HG03064 (cell line): ENCODE measurements at regions not wholly inside any gene's neighbourhood (a gene's known extent, or its start where the extent isn't known, plus 50 kb on each side); places are given as distances from the start of the nearest gene placed in this dataset.

Source experiments
- ATAC-seq: cut with Tn5 transposase; IDR thresholded peaks from one replicate; pipeline ENCODE4 v1.9.1; 2021; ENCODE audit warnings: low read depth; ENCODE audit not compliant: unreplicated experiment

DNA sequence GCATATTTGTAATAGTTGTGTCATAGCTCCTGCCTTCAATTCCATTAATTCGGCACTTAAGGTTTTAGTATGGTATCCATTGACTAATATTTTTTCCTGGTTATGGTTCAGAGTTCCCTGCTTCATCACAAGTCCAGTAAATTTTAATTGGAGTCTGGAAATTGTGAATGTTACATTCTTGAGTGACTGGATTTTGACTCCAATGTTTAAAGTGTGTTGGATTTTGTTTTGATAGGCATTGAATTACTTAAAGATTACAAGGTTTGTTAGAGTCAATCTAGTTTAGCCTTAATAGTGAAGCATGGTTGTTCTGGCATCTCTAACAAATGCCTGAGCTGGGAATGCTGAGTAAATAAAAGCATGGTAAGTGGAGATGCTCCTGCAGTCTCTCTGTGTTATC is 326.6 kb upstream of the IGFBP3 start:
- ATAC-seq: no peak

DNA sequence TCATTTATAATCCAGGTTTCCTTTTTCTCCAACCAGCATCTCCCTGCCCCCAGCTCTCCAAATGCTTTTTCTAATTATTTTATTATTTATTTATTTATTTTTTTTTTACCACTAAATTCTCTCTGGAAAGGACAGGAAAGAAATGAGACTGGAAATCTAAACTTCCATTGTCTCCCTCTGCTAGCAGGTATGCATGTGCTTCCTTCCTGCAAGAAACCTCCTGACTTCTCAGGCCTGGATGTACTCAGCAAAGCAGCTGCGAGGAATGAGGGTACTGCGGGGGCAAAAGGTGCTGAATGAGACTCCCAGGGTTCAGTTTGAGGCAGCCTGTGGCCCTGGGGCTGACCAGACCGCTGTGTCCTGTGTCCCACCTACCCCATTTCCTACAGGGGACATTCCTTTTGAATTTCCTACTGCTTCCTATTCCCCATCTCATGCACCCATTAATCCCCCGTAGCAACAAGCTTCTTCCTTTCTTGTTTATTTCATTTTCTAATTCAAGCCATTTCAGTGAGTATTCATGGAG is 324.6 kb upstream of the IGFBP3 start:
- no peak for ATAC-seq

DNA sequence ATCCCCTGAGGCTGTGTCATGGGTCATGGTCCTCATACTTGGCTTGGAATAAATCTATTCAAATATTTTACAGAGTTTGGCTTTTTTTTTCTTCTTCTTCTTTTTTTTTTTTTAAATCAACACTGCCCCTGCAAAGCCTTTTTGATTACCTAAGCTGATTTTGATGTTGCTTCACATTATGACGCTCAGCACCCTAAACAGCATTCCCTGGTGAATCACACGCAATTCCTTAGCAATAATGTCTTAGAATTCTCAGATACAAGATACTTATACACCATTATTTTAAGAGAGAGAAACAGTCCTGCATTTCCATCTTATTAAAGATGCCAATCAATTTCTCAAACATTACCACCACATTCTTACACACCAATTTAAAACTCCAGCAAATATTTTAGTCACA is 323.7 kb upstream of the IGFBP3 start:
- ATAC-seq: no peak

DNA sequence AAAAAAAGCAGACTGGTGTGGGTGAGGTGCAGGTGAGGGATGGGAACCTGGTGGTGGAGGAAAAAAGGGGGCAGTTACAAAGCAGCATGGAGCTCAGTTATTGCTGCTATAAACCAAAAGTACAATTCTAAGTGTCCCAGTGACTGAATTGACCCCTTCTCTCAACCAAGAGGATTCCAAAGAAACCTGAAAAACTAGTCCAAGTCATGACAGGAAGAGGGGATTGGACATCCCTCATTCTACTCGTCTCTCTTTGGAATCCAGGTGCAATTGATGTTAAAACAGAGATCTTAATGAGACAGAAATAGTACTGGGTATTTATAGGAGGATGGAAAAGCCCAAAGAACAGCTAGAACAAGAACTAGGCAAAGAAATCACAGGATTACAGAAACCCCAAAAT is 322.3 kb upstream of the IGFBP3 start:
- no peak for ATAC-seq

DNA sequence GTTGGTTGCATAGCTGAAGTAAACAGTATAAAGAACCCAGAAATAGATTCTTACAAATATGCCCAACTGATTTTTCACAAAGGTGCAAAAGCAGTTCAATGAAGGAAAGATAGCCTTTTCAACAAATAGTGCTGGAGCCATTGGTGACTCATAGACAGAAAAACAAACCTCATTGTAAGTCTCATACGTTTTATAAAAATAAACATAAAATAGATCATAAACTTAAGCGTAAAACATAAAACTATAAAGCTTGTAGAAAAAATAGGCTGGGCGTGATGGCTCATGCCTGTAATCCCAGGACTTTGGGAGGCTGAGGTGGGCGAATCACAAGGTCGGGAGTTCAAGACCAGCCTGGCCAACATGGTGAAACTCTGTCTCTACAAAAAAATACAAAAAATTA is 318.8 kb upstream of the IGFBP3 start:
- ATAC-seq: no peak

DNA sequence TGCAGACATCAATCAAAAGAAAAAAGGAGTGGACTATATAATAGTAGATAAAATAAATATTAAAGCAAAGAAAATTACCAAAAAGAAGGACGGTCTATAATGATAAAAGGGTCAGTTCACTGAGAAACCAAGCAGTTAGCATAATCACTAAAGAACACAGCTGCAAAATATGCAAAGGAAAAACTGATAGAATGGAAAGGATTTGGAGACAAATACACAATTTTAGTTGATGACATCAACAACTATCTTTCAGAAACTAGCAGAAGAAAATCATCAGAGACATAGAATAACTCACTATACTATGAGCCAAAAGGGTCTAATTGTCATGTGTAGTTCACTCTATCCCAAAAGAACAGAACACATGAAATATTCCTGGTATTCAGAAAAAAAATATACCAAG is 316.4 kb upstream of the IGFBP3 start:
- ATAC-seq: no peak

DNA sequence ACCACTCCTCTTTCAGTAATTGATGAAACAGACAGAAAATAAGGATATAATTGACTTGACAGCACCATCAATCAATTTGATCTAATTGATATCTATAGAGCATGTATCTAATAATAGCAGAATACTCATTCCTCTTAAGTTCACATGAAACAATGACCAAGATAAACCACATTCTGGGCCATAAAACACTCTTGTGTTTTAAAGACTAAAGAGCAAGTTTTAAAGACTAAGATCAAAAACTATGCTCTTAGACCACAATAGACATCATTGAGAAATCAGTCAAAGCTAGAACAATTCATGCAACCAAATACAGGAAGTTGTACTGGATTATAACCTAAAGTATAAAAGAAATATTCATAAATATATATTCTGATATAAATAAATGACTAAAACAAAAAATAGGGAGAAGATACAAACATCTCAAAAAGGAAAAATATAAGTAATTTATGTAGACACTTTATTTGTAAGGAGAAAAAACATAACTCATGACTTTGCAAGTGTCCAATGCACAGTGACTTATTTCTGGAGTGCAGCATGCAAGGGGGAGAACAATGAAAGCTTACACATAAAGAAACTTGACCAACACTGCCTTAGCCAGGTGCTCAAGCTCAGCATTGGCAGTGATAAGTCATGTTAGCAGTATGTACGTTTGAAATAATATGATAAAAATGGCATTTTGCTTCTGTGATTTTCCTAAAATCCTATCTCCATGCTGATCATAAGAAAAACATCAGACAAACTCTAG is 312.7 kb upstream of the IGFBP3 start:
- no peak for ATAC-seq

DNA sequence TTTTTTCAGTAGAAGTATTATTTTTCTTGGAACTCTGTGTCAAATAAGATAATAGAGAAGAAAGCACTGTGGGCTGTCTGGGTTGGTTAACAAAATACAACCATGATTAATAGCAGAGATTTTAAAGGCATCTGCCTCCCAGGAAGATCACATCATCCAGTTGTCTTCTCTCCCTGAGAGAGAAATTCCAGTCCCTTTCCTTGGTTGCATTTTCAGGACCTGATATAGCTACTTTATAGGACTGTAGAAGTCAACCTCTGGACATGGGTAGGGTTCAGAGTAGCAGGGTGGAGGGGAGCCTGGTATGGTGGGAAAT is 309.9 kb upstream of the IGFBP3 start:
- no peak for ATAC-seq

DNA sequence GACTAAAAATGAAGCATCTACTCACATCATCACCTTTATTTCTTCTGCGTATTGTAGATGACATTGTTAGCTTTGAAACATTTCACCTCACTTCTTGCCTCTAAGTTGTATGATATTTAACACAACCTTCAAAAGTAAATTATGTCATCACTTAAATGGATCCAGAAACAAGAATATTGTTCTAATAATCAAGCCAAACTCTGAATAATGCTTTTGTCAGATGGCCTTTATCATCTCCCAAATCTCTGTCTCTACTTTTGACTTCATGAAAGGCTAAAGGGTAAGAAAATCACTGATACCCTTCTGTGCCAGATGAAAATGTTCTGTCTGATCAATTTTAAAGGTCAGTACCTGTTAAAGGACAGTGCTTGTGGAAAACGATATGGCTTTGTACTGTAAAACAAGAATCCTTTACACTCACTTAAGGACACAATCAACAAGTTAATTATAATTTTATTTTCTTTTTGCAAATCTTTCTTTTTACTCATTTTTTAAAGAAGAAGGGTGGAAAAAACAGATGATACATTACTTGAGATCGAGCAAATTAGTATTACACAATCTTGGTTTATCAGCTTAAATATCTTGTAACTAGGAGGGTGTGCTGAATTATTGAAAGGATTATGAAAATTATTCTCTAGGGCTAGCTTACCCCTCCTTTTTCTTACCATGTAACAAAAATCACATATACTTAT is 309.4 kb upstream of the IGFBP3 start:
- no peak for ATAC-seq

DNA sequence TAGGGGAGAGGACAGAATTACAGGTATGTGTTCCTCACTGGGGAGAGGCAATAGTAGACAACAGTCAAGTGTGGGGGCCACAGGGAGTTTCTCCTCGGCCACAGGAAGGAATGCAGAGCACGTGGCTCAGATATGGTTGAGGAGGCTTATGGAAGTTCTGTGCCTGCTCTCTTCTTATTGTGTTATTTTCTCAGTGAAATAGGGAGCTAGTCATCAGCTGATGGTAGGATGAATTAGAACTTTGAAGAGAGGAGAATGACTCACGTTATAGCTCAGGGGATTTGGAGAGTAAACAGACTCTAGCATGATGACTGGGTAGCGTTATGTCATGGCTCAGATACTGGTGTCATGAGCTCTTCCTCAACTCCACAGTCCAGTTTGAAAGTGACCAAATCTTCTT is 308.3 kb upstream of the IGFBP3 start:
- ATAC-seq: no peak

DNA sequence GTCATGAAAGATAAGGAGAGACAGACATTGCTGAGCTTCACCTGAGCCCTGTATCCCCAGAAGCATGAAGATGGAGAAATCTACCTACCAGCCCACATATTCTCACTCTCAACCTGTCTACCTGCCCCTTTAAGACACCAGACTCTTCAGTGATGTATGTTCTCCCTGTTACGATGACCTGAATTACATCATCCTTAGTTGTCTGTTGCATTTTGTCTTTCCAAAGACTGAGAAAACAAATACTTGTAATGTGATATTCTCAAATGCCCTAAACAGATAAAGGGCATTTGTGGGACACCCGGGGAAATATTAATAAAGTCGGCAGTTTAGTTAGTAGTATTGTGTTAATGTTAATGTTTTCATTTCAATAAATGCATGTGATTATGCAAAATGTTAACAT is 305.8 kb upstream of the IGFBP3 start:
- ATAC-seq: no peak

DNA sequence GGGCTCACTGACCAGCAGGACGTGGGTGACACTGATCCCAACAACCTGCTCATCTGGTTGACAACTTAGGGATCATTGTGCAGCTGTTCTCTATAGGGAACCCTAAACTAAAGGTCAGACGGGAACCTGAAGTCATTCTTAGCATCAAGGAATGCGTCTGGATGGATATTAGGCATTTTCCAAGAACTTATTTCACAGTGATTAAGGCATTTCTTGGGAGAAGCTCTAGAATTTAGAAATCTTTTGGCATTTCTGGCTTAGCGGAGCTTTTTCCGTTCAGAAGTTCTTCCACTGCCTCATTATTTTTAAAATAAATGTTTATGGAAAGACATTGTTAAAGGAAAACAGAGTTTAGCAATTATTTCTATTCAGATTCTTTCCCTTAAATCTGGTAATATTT is 303.3 kb upstream of the IGFBP3 start:
- ATAC-seq: no peak

DNA sequence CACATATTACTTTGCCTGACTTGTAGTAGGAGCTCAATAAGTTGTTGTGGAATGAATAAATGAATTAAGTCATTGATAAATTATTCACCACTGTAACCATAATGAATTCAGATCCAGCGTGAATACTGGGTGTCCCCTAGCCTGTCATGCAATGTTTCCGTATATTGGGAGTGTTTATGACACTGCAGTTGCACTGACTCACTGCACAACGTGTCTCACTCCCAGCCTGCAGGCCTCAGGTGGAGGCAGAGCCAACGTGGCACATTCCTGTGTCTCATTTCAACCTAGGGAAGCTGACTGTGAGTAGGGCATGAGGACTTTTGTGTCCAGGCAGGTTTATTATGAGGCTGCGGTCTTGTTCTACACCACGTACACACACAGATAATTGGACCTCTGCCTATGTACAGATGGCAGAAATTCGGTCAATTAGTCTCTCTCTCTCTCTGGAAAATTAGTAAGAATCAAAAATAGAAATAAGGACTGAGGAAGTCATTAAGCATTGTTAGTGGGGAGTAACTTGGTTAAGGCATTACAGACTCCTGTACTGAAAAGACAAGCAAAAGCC is 299.1 kb upstream of the IGFBP3 start:
- no peak for ATAC-seq

DNA sequence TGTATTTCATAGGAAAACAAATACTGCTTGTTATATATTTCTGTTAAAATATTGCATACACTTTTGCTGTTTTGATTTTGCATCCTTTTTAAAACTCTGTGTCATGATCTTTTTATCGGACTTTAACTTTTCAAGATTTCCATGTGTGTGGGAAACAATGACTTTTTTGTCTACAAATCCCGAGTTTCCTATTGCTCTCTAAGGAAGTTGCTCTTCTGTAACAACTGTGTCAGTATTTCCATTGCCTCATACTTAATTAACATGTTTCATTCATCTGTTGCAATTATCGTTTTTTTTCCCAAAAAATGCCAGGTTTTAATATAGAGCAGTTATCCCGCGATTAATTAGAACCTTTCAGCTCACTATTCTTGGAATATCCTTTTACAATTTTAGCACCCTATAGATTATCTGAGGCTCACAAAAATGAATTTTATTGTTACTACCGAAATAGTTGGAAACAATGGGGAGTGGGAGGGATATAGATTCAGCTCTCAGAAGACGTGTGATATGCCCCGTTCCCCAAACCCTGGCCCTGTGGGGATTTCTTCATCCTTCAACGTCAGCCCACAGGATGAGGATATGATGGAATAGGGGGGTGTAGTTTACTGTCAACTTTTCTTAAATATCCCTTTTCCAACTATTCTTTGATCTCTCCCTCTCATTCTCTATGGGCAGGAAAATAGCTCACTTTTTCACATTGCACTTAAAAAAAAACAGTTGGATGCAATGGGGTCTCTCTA is 297.6 kb upstream of the IGFBP3 start:
- ATAC-seq: no peak

DNA sequence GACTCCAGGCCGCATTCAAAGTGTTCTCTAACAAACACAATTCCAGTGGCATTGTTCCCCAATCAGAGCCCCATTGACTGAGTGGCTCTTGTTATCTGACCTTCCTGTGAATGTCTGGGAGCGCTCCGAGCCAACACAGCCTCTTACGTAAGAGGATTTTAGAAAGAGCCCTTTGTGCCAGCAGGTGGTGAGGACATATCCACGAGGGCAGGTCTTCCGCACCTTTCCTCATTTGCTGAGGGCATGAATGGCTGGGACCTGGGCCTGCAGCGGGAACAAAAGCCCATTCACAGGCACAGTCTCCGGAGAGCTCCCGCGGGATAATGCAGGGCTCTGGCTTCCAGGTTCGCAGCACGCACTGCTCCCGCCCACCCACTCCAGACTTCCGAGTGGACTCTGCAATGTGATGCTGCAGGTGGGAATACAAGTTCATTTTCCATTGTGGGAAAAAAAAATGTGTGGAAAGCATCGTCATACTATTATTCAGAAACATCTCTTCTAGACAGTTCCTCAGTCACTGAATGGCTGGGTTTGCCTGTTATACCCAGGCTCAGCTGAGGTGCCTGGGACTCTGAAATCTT is 295.0 kb upstream of the IGFBP3 start:
- ATAC-seq: no peak

DNA sequence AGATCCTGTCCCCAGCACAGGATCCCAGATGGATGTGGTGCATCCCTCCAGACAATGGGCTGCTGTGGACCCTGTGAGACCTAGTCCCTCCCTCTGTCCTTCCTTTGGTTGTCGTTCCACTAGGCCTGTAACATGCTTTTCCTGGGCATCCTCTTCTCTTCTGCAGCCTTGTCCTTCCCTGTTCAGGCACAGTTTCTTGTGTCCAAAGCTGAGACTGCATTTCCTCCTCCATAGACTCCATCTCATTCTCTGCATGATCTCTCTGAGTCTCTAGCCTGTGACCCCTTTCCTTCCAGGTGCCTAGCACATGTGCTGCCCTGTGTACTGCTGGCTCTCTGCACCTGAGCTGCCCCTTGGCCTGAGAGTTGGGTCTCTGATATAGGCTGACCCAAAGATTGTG is 293.5 kb upstream of the IGFBP3 start:
- no peak for ATAC-seq

DNA sequence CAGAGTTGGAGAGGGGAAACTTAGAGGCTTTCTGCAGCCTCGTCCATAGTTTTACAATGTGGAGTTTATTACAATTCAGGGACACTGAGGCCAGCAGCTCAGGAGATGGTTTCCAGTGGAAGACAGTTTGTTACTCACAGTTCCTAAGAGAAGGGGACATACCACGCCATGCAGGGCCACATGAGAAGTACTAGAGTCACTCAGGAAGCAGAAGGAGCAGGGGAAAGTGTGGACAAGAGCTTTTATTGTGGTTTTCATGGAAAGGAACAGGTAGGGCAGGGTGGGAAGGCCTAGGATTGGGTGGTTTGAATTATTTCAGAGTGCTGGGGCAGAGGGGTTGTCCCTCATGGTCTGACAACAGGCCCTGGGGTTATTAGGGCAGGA is 292.1 kb upstream of the IGFBP3 start:
- ATAC-seq: no peak

DNA sequence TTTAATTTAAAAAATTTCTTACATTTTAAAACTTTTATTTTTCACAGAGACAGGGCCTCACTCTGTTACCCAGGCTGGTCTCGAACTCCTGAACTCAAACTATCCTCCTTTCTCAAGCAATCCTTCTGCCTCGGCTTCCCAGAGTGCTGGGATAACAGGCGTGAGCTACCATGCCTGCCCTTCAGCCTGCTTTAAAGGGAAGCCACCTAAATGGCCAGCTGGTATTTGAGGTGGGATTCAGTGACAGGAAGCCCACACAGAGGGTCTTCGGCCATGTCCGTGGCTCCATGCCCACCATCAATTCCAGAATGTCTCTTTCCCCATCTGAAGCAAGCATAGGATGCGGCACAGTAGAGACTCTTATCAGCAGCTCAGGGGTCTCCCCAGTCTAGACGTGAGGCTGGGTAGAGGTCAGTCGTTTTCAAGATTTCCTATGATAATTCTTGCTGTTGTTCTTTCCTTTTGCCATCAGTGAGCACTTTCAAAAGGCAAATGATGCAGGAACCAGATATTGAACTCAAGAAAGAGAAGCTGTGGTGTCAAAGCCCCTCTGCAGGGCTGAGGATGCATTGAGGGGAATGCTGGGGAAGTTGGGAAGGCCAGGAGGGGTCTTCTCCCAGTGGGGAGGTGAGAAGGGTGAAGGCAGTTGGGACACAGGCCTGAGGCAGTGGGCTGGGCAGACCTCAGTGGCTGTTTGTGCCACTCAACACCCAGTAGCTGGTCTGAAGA is 291.5 kb upstream of the IGFBP3 start:
- ATAC-seq: no peak

DNA sequence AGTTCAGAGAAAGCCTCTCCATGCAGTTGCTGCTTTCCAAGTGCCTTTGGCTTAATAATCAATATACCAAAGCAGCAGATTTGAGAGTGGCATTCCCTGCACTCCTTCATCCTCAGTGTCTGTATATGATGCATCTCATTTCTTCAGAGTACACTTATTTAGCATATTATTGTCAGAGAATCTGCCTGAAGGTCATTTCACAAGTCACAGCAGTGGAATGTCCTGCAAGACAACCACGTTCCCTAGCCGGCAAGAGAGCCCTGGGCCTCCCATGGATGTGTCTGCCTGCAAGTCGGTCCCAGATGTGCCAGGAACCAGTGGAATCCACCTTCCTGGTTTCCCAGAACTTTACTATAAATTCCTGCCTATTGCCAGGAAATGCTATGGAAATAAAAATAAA is 289.4 kb upstream of the IGFBP3 start:
- ATAC-seq: no peak

DNA sequence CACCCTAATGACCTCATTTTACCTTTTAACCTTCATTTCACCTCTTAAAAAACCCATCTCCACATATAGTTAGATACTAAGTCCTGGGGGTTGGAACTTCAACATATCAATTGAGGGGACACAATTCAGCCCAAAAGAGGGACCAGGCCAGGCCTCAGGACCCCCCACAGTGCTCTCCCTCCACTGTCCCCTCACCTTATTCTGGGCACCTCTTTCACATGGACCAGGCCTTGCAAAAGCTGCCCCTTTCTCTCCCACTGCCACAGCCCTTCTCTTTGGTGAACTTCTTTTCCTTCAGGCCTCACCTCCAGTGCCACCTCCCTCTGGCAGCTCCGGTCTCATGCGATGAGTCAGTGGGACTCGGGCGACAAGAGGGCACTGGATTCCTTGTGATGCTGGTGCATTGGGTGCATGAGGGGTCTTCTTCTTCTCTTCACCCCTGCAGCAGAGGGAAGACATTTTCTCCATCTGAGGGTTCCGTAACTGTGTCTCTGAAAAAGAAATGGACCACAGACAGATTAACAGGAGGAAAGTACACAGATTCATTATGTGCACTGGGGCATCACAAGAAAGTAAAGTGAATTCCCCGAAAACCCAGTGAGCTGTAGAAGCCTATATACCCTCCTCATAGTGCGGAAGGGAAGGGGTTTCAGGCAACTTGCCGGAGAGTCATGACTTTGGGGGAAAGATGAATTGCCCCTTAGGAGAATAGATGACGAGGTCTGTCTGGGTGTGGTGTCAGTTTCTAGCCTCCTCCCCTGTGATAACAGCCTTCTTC is 288.7 kb upstream of the IGFBP3 start:
- ATAC-seq: no peak
